Activated T-cell treated with anti-CD3 and anti-CD28 coated beads for 48 hours (primary cell): ENCODE measurements at regions not wholly inside any gene's neighbourhood (a gene's known extent, or its start where the extent isn't known, plus 50 kb on each side); places are given as distances from the start of the nearest gene placed in this dataset.
A peak's percentile ranks its signal among the peaks of the same experiment; 100 is the strongest.
"Not testable (repeated sequence)": the region's sequence is repeated elsewhere in the genome, so short reads cannot be mapped to it uniquely, and the experiment has no call there.

ENCODE experiments used
- DNase-seq: peaks from one replicate; pipeline ENCODE4 v3.0.0-alpha.2; 2020; ENCODE audit warnings: low read depth

DNA sequence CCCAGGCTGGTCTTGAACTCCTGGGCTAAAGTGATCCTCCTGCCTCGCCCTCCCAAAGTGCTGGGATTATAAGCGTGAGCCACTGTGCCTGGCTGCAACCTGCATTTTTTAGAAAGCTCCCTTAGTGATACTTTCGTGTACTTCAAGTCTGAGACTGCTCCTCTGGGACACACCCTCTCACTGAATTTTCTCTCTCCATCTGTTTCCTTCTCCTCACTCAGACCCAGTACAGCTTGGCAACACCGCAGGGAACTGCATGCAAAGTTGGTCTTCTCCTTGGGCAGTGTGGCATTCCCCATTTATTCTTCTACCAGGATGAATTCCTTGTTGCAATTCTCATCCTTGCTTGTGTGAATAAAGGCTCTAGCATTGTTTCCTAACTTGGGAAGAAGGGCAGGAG, 175.9 kb downstream of the LPIN1 start:
- no peak for DNase-seq

DNA sequence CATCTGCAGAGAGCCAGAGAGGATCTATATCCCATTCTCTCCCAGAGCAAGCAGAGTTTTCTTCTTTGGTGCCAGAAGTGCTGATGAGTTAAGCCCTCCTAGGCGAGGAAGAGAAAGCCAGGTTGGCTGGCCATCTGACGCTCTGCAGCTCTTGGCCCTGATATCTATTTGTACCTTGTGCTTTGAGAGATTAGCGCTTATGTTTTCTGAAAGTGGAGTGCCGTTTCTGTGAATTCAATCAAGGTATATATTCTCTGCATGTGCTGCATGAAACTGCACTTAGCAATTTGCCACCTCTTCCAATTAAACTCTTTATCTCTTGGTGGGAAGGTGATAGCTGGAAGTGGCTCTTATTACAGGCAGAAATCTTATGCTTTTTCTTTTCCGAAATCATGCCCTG, 177.5 kb downstream of the LPIN1 start:
- DNase-seq: no peak

DNA sequence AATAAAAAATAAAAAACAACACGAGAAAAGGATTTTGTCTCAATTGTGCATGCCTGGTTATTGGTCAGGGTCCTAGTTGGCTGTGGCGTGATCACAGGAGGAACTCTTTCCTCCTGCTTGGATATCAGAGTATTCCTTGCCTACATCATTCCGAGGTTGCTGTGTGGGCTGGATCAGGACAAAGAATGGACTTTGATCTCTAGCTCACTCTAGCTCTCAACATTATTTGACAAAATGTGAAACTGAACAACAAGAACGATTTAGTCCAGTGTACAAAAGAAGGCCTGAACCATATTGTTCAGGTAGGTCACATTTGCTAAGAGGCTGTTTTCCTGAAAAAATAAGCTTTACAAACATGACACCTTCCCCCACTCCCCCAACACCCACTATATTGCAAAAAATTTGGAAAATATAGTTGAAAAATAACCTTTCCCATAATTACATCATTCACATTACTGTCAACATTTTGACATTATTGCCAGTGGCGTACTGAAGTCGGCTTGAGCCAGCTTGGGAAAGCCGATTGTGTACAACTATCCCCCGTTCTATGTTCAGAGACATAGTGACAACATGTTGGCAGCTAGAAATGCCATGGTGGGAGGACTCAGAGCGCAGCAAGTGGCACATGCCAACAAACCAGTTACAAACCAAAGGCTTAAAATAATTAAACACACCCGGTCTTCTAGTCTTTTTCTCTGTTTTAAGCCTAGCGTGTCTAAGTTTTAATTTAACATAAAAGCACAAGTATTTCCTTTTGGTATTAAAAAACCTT, 179.0 kb downstream of the LPIN1 start:
- no peak for DNase-seq

DNA sequence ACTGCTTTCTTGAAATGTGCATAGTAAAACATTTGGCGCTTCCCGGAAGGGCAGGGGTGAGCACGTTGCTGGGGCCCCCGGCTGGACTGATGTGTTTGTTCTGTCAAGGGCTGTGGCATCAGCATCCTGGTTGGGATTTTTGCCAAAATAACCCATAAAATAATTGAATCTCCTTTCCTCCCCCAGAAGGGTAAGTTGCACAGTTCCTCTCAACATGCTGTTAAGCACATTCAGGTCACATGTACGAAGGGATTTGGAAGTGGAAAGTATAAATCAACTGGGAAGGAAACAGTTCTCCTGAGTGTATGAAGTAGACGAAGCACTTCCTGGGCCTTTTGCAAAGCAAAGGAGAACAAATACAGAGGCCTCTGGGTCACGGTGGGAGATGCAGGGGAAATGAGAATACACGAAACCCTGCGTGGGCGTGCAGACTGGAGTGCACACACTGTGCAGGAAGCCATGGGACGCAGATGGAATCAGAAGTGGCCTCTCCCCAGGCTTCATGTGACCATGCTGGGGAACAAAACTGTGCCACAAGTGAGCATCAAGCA, 183.9 kb downstream of the LPIN1 start:
- no peak for DNase-seq

DNA sequence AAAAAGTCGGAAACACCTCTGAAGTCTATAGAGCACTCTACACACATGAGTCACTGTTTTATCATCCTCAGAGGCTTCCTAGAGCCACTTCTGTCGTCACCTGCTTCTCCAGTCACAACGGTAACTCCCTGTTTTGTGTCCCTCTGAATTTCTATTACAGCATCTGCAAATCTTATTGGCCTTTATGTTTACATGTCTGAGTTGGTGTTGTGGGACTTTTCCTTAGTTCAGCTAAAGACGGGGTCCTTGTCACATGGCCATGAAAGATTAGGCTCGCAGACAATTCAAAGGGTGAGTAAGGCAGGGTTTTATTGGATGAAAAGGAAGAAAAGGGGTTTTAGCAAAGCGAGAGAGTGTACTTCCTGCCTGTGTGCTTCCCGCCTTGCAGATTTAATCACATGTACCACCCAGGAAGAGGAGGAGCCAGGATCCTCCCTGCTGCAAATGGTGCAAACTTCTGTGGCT, 185.6 kb downstream of the LPIN1 start:
- no peak for DNase-seq

DNA sequence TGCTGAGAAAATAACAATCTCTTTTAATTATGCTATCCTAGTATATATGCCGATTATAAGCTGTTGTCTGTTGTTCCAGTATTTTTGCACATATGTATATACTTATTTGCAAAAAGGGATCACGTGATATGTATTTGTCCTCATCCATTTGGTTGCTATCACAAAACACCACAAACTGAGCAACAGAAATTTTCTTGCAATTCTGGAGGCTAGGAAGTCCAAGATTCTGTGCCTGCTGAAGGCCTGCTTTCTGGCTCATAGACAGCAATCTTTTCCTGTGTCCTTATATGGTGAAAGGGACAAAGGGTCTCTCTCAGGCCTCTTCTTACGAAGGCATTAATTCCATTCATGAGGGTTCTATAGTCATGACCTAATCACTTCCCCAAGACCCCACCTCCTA, 186.5 kb downstream of the LPIN1 start:
- no peak for DNase-seq

DNA sequence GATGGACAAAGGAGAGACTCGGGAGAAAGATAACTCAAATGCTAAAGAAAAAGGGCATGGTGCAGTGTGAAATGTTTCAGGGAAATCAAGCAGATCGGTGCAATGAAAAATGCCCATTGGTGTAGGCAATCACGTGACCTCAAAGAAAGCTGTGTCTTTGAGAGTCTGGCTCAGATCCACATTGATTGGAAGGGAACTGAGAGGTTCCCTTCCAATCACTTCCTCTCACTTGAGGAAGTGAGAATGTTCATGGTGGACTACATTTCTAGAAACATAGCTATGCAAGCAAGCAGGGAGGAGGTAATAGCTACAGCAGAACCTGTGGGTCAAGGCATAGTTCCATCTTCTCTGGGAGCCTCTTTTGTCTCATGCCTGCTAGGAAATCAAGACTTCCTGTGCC, 187.4 kb downstream of the LPIN1 start:
- no peak for DNase-seq

DNA sequence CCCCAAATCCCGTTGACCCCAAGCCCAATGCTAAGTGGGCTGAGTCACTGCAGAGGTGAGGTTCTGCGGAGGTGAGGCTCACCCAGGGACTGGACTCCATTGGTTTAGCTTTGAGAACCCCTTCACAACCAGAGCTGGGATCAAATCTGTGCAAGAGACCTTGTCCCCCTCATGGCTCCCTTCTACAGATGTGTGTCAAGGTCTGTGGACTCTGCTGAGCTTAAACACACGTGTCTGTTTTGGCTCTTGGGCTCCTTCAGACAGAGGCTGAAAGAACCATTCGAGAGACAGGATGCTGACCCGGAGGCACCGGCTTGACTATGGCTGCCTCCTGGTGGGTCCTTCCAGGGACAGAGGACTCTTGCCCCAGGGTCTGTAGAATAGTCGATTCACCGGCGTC, 190.3 kb downstream of the LPIN1 start:
- no peak for DNase-seq

DNA sequence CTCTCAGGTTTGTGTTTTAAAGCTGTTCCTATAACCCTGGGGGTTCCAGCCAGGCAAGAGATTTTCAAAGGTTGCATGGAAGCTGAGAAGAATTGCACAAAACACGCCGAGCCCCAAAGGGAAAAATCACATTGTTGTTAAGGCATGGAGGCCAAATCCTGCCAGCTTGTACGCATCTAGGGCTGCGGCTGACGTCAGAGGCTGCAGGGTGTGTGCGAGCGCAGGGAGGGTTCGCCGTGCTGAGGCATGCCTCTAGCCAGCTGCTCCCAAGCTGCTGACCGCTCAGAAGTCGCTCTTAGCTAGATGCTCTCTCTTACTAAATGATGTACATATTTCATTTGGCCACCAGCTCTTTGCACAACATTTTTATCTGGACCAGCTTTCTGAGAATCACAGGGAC, 191.8 kb downstream of the LPIN1 start:
- DNase-seq: no peak

DNA sequence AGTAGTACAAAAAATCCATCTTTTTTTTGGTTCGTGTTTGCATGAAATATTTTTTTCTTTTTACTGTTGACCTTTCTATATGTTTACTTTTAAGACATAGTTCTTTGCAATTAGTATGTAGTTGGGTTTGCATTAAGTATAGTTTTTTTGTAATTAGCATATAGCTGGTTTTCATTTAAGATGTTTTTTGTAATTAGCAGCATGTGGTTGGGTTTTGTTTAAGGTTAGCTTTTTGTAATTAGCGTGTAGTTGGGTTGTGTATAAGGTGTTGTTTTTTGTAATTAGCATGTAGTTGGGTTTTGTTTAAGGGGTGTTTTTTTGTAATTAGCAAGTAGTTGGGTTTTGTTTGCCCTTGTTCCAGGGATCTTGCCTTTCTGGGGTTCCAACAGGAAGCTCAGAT, 193.1 kb downstream of the LPIN1 start:
- DNase-seq: no peak

DNA sequence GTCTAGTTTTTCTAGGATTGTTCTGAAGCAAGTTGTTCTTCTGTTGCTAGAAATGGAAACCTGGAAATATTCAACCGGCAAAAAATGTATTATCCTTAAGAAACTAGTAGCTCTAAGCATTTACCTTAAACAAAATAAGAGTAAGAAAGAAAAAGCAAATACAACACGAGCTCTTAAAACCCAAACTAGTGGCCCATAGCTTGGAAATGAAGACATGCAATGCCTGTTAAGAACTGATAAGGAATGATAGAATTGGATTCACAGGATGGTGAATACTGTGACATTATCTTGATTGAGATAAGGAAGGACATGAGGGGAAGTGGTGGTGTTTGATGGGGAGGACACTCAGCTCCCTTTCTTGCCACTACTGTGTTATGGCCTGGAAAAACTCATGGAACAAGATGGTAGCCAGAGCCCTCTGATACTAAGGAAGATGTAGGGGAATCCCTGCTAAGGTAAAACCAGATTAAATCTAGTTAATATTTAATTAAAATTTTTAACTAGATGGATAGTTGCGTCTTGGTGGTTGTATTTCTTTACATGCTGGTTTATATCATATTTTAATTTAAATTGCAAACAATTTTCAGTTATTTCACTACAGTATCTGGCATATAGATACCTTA, 193.8 kb downstream of the LPIN1 start:
- DNase-seq: no peak

DNA sequence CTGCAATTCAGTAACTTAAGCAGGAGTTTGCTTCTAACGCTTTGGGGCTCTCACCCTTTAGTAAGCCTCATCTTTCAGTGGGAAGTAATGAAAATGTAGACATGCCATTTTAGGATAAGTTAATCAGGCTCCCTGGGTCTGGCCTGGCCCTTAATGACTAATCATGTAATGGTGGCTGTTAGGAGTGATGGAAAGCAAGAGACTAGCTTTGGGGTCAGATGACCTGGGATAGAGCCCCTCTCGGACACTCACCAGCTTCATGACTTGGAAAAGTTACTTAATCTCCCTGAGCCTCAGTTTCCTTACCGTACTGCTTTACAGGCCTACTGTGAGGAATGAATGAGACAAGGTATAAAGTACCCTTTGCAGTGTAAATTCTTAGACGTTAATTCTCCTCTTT, 194.4 kb downstream of the LPIN1 start:
- no peak for DNase-seq

DNA sequence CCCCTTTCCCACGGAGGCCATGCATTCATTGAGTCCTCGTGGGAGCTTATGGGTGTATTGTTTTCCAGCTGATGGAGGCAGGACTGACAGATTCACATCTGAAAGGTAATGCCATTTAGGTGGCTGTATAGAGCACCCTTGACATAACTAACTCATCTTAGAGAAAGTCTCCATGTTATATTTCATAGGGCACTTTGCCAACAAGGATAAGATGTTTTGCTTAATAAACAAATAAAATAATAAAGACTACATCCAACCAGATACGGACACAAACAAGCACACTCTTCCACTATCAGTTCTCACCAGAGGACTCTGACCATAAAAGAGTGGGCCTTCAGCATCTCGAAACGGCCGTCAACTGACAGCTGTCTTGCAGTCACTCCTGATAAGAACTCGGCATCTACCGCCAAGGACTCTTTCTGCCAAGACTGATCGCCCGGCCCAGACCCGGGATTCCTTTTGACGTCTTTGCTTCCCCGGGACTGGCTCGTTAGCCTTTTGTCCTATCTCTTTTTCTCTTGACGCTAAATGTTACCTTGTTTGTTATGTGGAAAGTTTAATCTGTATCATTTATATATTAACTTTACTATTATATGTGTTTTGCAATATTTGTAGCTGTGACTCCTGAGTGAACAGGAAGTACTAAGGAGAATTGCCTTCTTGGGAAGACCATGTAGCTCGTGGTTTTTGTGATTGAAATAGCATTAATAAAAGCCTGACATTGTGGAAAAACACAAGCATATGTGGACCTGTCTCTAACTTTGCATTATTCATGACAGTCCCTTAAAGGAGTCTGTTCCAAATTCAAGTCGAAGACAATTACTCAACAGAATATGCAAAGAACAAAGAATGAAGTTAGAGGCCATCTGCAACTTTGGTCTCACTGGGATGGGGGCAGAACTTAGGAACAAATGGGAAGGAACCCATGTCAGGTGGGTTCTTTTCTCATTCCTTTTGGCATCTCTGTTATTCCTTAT, 195.1 kb downstream of the LPIN1 start:
- DNase-seq: no peak

DNA sequence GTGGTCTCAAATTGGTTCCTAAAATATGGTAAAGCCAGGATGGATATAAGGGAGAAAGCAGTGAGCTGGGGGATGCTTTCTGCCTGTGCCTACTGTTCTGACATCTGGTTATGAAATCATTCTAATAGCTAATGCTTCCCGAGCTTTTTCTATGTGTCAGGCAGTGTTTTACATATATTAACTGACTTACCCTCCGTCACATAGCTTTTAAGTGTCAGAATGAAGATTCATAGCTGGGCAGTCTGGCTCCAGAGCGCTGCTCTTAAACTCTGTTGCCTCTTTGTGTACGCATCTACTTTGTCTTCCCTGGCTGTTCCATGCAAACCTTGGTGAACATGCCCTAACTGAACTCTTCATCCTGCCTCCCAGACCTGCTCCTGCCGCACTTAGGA, 195.7 kb downstream of the LPIN1 start:
- DNase-seq: no peak

DNA sequence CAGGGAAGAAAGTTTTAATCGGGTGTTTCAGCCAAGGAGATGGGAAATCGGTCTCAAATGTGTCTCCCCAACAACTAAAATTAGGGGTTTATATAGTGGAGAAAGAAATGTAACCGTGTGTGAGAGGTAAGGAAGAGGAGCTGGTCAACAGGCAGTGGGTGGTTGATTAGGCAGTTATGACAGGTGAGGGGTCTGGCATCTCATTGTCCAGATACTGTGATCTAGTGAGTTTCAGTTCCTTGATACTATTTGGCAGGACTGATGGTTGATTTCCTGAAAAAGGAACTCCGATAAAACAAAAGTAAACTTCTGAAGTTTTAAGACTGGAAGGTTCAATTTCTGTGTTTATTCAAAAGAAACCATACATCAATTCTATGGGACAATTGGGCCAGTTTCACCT, 197.9 kb downstream of the LPIN1 start:
- DNase-seq: no peak

DNA sequence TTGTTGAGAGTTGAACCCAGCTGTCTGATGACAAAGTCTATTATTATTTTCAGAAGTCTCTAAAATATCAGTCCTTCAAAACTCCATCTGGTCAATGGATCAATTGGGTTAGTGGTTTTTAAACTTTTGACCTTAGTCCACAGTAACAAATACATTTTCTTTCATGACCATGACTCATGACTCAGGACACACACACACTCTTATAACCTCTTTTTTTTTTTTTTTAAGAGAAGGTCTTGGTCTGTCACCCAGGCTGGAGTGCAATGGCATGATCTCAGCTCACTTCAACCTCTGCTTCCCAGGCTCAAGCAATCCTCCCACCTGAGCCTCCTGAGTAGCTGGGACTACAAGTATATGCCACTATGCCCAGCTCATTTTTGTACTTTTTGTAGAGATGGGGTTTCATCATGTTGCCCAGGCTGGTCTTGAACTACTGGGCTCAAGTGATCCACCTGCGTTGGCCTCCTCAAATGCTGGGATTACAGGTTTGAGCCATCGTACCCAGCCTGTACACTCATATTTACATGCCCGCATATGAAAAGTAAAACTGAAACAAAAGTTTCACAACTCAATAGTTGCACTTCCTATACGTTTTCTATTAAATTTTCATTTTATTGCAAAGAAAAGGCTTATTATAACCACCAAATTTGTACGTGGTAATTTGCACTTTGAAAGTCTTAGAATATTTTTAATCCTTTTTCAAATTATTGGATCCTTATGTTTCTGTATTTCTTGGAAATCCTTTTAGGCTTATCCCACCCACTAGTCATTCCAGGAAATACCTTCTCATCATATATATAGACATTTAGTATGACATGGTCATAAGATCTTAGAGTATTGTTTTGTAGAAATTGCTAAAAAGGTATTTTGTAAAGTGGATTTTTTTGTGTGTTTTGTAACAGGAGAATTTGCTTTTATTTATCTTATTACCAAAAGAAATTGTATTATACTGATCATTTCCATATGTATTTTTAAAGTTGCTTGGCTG, 199.0 kb downstream of the LPIN1 start:
- peak; percentile 12 for DNase-seq

DNA sequence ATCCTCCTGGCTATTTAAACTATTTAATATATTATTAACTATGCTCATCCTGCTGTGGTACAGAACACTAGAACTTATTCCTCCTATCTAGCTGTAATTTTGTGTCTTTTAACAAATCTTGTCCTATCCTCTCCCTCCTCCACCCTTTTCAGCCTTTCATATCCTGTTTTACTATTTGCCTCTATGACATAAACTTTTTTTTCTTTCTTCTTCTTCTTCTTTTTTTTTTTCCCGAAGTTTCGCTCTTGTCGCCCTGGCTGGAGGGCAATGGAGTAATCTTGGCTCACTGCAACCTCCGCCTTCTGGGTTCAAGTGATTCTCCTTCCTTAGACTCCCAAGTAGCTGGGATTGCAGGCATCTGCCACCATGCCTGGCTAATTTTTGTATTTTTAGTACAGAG, 201.5 kb downstream of the LPIN1 start:
- DNase-seq: no peak

DNA sequence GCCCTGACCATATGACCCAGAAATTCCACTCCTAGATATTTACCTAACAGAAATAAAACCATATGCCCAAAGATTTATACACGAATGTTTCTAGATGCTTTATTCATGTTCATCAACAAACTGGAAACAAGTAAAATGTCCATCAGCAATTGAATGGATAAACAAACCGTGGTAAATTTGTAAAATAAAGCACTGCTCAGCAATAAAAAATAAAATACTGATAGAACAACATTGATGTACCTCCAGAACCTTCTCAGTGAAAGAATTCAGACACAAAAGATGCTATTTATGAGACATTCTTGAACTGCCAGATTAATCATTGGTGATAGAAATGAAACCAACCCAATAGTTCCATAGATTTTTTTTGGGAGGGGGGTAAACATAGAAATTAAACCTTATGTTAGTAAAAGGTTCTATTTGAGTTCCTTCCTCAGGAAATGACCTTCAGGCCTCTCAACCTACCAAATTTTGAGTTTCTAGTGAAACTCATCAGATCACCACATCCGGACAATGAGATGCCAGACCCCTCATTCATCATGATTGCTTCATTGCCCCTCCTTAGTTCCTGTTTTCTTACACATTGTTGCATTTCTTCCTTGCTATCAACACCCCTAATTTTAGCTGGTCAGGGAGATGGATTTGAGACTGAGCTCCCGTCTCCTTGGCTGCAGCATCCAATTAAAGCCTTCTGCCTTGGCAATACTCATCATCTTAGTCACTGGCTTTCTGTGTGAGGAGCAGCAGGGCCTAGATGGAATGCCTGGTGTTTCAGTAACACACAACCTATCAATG, 203.5 kb downstream of the LPIN1 start:
- DNase-seq: no peak

DNA sequence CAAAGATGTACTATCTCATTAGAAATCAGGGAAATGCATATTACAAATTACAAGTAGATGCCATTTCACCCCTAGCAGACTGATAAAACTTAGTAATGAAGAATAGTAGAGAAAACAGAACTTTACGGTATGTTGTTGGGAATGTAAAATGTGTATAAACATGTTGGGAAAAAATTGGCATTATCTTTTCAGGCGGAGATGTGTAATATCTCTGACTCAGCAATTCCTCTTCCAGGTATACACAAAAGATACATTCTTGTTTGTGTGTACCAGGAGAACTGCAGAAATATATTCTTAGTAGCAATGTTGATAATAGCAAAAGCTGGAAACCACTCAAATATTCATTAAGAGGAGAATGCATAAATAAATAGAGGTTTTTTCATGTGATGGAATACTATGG, 204.5 kb downstream of the LPIN1 start:
- DNase-seq: no peak

DNA sequence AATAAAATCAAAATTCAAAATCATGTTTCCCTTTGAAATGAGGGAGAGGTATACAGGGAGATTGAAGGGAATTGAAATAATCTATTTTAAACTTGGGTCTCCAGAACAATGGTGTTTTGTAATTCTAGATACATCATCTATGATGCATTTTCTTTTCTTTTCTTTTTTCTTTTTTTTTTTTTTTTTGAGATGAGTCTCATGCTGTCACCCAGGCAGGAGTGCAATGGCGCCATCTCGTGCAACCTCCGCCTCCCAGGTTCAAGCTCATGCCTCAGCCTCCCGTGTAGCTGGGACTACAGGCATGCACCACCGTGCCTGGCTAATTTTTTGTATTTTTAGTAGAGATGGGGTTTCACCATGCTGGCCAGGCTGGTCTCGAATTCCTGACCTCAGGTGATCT, 205.1 kb downstream of the LPIN1 start:
- DNase-seq: not testable (repeated sequence)
